Nephron progenitor cell (in vitro differentiated cells): ENCODE measurements at regions not wholly inside any gene's neighbourhood (a gene's known extent, or its start where the extent isn't known, plus 50 kb on each side); places are given as distances from the start of the nearest gene placed in this dataset.

Experiments
- DNase-seq: peaks from one replicate; pipeline ENCODE4 v3.0.0; 2021
- H3K27ac Mint-ChIP-seq: 2 replicates; pipeline ENCODE4 v1.8.0; 2021; ENCODE audit warnings: mild to moderate bottlenecking, moderate library complexity, mixed read lengths
- H3K27me3 Mint-ChIP-seq: 2 replicates; pipeline ENCODE4 v1.8.0; 2021; ENCODE audit warnings: mild to moderate bottlenecking, low read depth, mixed read lengths; ENCODE audit not compliant: poor library complexity
- H3K36me3 Mint-ChIP-seq: 2 replicates; pipeline ENCODE4 v1.8.0; 2021; ENCODE audit warnings: low read depth, mixed read lengths
- H3K4me1 Mint-ChIP-seq: 2 replicates; pipeline ENCODE4 v1.8.0; 2021; ENCODE audit warnings: mixed read lengths
- H3K4me3 Mint-ChIP-seq: 2 replicates; pipeline ENCODE4 v1.8.0; 2021; ENCODE audit warnings: mild to moderate bottlenecking, moderate library complexity, mixed read lengths
- H3K9me3 Mint-ChIP-seq: 2 replicates; pipeline ENCODE4 v1.8.0; 2021; ENCODE audit warnings: mild to moderate bottlenecking, moderate library complexity, mixed read lengths
- TF ChIP-seq, protein P1 (sequence below): fragments of 200-600 bp; sonication (generic); IDR thresholded peaks from 2 replicates; pipeline ENCODE4 v1.5.0; 2021; ENCODE audit warnings: antibody characterized with exemption

- Mint-ChIP-seq H3K4me1 (no peaks in the 10 kb centered on the region), H3K27me3 (no peaks in the 10 kb centered on the region), H3K4me3 (no peak overlapping the region)
These were observed 134.1 kb upstream of the SSTR1 start for GRCh38 chr14:38073641-38074040.

DNA sequence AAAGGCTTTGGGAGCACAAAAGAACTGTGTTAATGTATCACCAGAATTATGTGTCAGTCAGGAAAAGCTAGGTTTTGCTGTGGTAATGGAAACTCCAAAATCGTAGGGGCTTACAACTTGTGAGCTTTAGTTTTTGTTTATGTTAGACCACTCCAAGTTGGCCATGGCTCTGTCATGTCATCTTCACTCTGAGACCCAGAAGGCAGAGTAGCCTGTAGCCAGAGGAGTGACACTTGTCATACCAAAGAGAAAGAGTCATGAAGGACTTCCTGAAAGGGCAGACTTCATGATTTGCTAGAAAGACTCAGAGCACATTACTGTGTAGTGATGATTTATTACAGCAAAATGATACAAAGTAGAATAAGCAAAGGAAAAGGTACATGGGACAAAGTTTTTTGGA, 133.6 kb upstream of the SSTR1 start:
- TF ChIP-seq, protein P1, sequence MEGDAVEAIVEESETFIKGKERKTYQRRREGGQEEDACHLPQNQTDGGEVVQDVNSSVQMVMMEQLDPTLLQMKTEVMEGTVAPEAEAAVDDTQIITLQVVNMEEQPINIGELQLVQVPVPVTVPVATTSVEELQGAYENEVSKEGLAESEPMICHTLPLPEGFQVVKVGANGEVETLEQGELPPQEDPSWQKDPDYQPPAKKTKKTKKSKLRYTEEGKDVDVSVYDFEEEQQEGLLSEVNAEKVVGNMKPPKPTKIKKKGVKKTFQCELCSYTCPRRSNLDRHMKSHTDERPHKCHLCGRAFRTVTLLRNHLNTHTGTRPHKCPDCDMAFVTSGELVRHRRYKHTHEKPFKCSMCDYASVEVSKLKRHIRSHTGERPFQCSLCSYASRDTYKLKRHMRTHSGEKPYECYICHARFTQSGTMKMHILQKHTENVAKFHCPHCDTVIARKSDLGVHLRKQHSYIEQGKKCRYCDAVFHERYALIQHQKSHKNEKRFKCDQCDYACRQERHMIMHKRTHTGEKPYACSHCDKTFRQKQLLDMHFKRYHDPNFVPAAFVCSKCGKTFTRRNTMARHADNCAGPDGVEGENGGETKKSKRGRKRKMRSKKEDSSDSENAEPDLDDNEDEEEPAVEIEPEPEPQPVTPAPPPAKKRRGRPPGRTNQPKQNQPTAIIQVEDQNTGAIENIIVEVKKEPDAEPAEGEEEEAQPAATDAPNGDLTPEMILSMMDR: no peak
- no peaks in the 10 kb centered on the region for H3K27me3 Mint-ChIP-seq
- no peaks in the 10 kb centered on the region for H3K36me3 Mint-ChIP-seq
- peaks cover 6% of the 10 kb centered on the region for H3K9me3 Mint-ChIP-seq
- H3K4me3 Mint-ChIP-seq: no peak overlapping the region
- H3K4me1 Mint-ChIP-seq: no peaks in the 10 kb centered on the region
- peak overlapping the region; percentile 51 for H3K27ac Mint-ChIP-seq
- no peak for DNase-seq

More at GRCh38 chr14:38073641-38074040, 134.1 kb upstream of the SSTR1 start:
- TF ChIP-seq, protein P1: no peak
- Mint-ChIP-seq H3K36me3 (no peaks in the 10 kb centered on the region), H3K27ac (peak overlapping the region; percentile 51), H3K9me3 (peaks cover 6% of the 10 kb centered on the region)
- DNase-seq: no peak

GRCh38 chr14:38074754-38075153, 132.9 kb upstream of the SSTR1 start:
- Mint-ChIP-seq H3K27me3 (no peaks in the 10 kb centered on the region), H3K36me3 (no peaks in the 10 kb centered on the region), H3K9me3 (peaks cover 6% of the 10 kb centered on the region)

DNA sequence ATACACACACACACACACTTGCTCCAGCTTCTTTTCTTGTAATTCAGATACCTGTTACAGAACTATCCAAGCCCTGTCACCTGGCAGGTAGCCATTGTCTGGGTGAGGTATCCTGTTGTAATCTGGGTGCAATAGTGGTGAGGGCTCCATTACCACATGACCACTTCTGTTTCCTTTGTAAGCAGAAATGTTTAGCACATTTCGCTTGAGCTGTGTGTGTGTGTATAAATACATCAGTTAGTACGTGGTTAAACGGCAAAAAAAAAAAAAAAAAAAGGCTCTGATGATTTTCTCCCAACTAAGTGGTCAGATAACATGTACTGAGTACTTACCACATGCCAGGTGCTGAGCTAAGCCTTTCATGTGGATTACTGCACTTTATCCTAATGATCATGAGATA, 129.3 kb upstream of the SSTR1 start:
- no peaks in the 10 kb centered on the region for H3K27me3 Mint-ChIP-seq
- no peak for DNase-seq
- TF ChIP-seq, protein P1: no peak
- no peak overlapping the region for H3K4me3 Mint-ChIP-seq
- no peaks in the 10 kb centered on the region for H3K36me3 Mint-ChIP-seq
- no peaks in the 10 kb centered on the region for H3K4me1 Mint-ChIP-seq
- no peak overlapping the region for H3K27ac Mint-ChIP-seq
- peaks cover 6% of the 10 kb centered on the region for H3K9me3 Mint-ChIP-seq

More at GRCh38 chr14:38074754-38075153, 132.9 kb upstream of the SSTR1 start:
- H3K27ac Mint-ChIP-seq: no peak overlapping the region
- H3K4me3 Mint-ChIP-seq: no peak overlapping the region
- no peak for DNase-seq
- TF ChIP-seq, protein P1: no peak
- H3K4me1 Mint-ChIP-seq: no peaks in the 10 kb centered on the region

DNA sequence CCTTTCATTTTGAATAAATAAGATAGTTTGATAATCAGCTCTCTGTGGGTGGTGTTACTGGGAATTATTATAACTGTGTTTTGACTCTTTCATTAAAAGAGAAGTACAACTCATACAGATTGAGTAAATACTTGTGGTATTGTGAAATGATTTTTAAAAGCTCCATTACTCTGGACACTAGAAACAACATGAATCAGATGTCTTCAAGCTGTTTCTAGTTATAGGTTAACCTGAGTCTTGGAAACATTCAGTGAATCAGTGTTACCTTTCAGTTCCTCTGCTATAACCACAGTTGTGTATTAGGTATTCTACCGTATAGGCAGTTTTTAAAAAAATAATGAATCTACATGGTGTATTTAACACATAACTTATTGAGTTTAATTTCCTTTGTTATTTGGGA, 128.4 kb upstream of the SSTR1 start:
- H3K36me3 Mint-ChIP-seq: no peaks in the 10 kb centered on the region
- H3K9me3 Mint-ChIP-seq: peaks cover 6% of the 10 kb centered on the region
- TF ChIP-seq, protein P1: no peak
- H3K4me3 Mint-ChIP-seq: no peak overlapping the region
- H3K4me1 Mint-ChIP-seq: no peaks in the 10 kb centered on the region
- H3K27me3 Mint-ChIP-seq: no peaks in the 10 kb centered on the region
- DNase-seq: no peak
- no peak overlapping the region for H3K27ac Mint-ChIP-seq

DNA sequence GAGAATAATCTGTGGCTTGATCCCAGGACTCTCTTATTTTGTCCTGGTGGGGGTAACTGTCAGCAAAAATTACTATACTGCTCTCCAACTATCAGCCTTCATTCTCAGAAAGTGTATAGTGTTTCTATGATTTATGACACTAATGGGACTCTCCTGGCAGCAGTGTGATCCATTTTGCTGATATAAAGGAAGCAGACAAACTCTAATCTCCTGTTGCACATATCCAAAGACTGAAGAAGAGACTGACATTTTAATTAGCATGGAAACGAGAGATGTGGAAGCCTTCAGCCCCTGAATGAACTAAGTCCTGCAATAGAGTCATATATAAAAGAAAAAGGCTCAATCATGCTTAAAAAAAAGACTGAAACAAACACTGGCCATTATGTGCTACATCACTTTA, 127.8 kb upstream of the SSTR1 start:
- H3K27ac Mint-ChIP-seq: no peak overlapping the region
- TF ChIP-seq, protein P1: no peak
- H3K27me3 Mint-ChIP-seq: no peaks in the 10 kb centered on the region
- DNase-seq: no peak
- H3K9me3 Mint-ChIP-seq: peaks cover 2% of the 10 kb centered on the region
- H3K36me3 Mint-ChIP-seq: no peaks in the 10 kb centered on the region
- no peaks in the 10 kb centered on the region for H3K4me1 Mint-ChIP-seq
- no peak overlapping the region for H3K4me3 Mint-ChIP-seq
